ENCODE measurements at regions not wholly inside any gene's neighbourhood (a gene's known extent, or its start where the extent isn't known, plus 50 kb on each side); places are given as distances from the start of the nearest gene placed in this dataset.

DNA sequence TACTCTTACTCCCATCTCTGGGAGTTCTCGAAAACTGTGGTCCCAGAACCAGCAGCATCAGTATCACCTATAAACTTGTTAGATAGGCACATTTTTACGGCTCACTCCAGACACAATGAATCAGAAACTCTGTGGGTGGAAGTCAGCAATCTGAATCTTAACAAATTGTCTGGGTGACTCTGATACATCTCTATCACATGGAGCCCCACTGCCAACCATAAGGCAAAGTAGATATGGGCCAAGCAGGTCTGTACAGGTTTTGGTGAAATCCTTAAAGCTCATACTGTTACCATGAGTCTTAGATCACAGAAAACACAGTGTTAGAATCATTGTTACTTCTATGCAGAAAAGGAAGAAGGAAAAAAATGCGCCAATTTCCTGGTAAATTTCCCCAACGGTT is 122.5 kb upstream of the HCCS start:
- no peaks in the 10 kb centered on the region for H3K27me3 ChIP-seq (ENCODE audit: control insufficient read depth, insufficient read depth, low read length)
- TF ChIP-seq, protein P1, sequence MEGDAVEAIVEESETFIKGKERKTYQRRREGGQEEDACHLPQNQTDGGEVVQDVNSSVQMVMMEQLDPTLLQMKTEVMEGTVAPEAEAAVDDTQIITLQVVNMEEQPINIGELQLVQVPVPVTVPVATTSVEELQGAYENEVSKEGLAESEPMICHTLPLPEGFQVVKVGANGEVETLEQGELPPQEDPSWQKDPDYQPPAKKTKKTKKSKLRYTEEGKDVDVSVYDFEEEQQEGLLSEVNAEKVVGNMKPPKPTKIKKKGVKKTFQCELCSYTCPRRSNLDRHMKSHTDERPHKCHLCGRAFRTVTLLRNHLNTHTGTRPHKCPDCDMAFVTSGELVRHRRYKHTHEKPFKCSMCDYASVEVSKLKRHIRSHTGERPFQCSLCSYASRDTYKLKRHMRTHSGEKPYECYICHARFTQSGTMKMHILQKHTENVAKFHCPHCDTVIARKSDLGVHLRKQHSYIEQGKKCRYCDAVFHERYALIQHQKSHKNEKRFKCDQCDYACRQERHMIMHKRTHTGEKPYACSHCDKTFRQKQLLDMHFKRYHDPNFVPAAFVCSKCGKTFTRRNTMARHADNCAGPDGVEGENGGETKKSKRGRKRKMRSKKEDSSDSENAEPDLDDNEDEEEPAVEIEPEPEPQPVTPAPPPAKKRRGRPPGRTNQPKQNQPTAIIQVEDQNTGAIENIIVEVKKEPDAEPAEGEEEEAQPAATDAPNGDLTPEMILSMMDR (IDR thresholded peaks at IDR 0.05; ENCODE audit: borderline replicate concordance, extremely low read depth, insufficient read depth): no peak
- intact Hi-C loops (cut with DNase I): no loop called here
- FAIRE-seq (no peak), DNase-seq (no peak)
- H3K4me1 ChIP-seq (ENCODE audit: control insufficient read depth in 2 of 3, insufficient read depth in 2 of 3, low read depth in 1 of 3, low read length in 3 of 3): no peaks in the 10 kb centered on the region
- no peak overlapping the region for H3K27ac ChIP-seq (ENCODE audit: low read depth in 2 of 2, low read length in 2 of 2)
- no peaks in the 10 kb centered on the region for H3K36me3 ChIP-seq (ENCODE audit: control insufficient read depth in 2 of 3, insufficient read depth in 3 of 3, low read length in 3 of 3)
- H3K9me3 ChIP-seq (ENCODE audit: control insufficient read depth in 2 of 3, insufficient read depth in 1 of 3, low read length in 3 of 3): no peaks in the 10 kb centered on the region
- H3K9ac ChIP-seq (ENCODE audit: low read length in 3 of 3): no peak overlapping the region
- H3K4me3 ChIP-seq (ENCODE audit: low read length in 3 of 3): no peak overlapping the region

DNA sequence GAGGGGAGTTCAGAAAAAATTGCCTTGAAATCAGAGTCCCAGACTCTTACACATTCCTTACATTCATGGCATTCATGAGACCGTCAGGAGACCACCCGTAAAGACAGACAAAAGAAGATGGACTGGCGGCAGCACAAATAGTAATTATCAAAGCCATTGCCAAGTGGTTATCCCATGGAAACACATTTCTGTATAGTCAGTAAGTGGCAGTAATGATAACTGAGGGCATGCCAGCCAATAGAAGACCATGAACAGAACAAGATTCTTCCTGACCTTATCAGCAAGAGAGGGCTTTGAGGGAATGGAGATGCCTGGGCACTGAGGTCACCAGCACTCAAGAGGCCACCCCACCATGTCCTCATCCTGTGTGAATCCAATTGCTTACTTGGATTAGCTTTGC is 121.7 kb upstream of the HCCS start:
- no peak overlapping the region for H3K27ac ChIP-seq (ENCODE audit: low read depth in 2 of 2, low read length in 2 of 2)
- no peak overlapping the region for H3K4me3 ChIP-seq (ENCODE audit: low read length in 3 of 3)
- FAIRE-seq (no peak), DNase-seq (peak in 1 of 5 donors; percentile 1)
- no peaks in the 10 kb centered on the region for H3K9me3 ChIP-seq (ENCODE audit: control insufficient read depth in 2 of 3, insufficient read depth in 1 of 3, low read length in 3 of 3)
- no peaks in the 10 kb centered on the region for H3K36me3 ChIP-seq (ENCODE audit: control insufficient read depth in 2 of 3, insufficient read depth in 3 of 3, low read length in 3 of 3)
- no peaks in the 10 kb centered on the region for H3K27me3 ChIP-seq (ENCODE audit: control insufficient read depth, insufficient read depth, low read length)
- H3K9ac ChIP-seq (ENCODE audit: low read length in 3 of 3): no peak overlapping the region
- TF ChIP-seq, protein P1 (IDR thresholded peaks at IDR 0.05; ENCODE audit: borderline replicate concordance, extremely low read depth, insufficient read depth): no peak
- no peaks in the 10 kb centered on the region for H3K4me1 ChIP-seq (ENCODE audit: control insufficient read depth in 2 of 3, insufficient read depth in 2 of 3, low read depth in 1 of 3, low read length in 3 of 3)
- intact Hi-C loops (cut with DNase I): no loop called here

DNA sequence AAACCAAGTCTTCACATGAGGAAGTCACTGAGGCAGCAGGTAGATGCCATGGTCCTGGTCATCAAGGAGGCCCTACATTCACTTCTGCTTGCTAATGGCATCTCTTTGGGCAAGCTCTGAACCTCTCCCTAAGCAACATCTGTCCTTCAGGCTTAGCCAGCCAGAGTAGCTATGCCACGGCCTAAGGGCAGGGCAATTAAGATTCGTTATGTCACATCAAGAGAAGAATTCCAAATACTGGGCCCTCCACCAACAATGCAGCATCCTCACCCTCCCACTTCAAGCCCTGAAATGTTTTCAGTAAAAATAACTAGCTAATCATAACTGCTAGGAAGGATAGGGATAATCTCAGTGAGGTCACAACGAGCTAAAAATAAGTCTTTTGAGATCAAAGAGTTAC is 120.7 kb upstream of the HCCS start:
- Histone ChIP-seq H3K27ac (ENCODE audit: low read depth in 2 of 2, low read length in 2 of 2) (no peak overlapping the region), H3K4me1 (ENCODE audit: control insufficient read depth in 2 of 3, insufficient read depth in 2 of 3, low read depth in 1 of 3, low read length in 3 of 3) (no peaks in the 10 kb centered on the region), H3K4me3 (ENCODE audit: low read length in 3 of 3) (no peak overlapping the region), H3K9ac (ENCODE audit: low read length in 3 of 3) (no peak overlapping the region), H3K36me3 (ENCODE audit: control insufficient read depth in 2 of 3, insufficient read depth in 3 of 3, low read length in 3 of 3) (no peaks in the 10 kb centered on the region), H3K9me3 (ENCODE audit: control insufficient read depth in 2 of 3, insufficient read depth in 1 of 3, low read length in 3 of 3) (no peaks in the 10 kb centered on the region), H3K27me3 (ENCODE audit: control insufficient read depth, insufficient read depth, low read length) (no peaks in the 10 kb centered on the region)
- intact Hi-C loops (cut with DNase I): no loop called here
- TF ChIP-seq, protein P1 (IDR thresholded peaks at IDR 0.05; ENCODE audit: borderline replicate concordance, extremely low read depth, insufficient read depth): no peak
- DNase-seq (no peak), FAIRE-seq (no peak)

DNA sequence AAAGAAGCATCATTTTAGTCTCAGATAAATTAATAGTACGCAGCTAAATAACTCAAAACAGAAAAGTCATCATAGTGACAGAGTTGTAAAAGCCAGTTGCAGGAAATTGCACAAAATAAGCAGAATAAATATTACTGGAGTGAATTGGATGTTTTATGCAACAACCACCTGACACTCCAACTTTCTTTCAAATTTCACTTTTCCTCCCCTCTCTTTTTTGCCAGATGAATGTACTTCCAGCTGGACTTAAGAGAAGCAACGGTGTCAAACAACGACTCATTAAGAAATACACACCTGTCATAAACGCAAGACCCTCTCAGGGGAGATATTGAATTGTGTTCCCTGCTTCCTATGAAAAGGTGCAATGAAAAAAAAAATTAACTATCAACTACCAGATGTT is 120.2 kb upstream of the HCCS start:
- no peak overlapping the region for H3K9ac ChIP-seq (ENCODE audit: low read length in 3 of 3)
- DNase-seq (no peak), FAIRE-seq (no peak)
- TF ChIP-seq, protein P1 (IDR thresholded peaks at IDR 0.05; ENCODE audit: borderline replicate concordance, extremely low read depth, insufficient read depth): no peak
- no peak overlapping the region for H3K27ac ChIP-seq (ENCODE audit: low read depth in 2 of 2, low read length in 2 of 2)
- no peaks in the 10 kb centered on the region for H3K36me3 ChIP-seq (ENCODE audit: control insufficient read depth in 2 of 3, insufficient read depth in 3 of 3, low read length in 3 of 3)
- intact Hi-C loops (cut with DNase I): no loop called here
- no peaks in the 10 kb centered on the region for H3K4me1 ChIP-seq (ENCODE audit: control insufficient read depth in 2 of 3, insufficient read depth in 2 of 3, low read depth in 1 of 3, low read length in 3 of 3)
- H3K9me3 ChIP-seq (ENCODE audit: control insufficient read depth in 2 of 3, insufficient read depth in 1 of 3, low read length in 3 of 3): no peaks in the 10 kb centered on the region
- H3K4me3 ChIP-seq (ENCODE audit: low read length in 3 of 3): no peak overlapping the region
- H3K27me3 ChIP-seq (ENCODE audit: control insufficient read depth, insufficient read depth, low read length): no peaks in the 10 kb centered on the region

All from kidney (tissue), 13 donors.